Upper lobe of left lung (tissue), 6 donors: ENCODE measurements at regions not wholly inside any gene's neighbourhood (a gene's known extent, or its start where the extent isn't known, plus 50 kb on each side); places are given as distances from the start of the nearest gene placed in this dataset.
A peak's percentile ranks its signal among the peaks of the same experiment; 100 is the strongest.

Experiments used
- ATAC-seq, 2 donors: fragments of 200-7000 bp; cut with Tn5 transposase; one replicate each; pipeline ENCODE4 v1.9.1; 2022; ENCODE audit warnings: mild to moderate bottlenecking in 2 of 2, moderate library complexity in 2 of 2; ENCODE audit not compliant: low FRiP score in 2 of 2
- DNase-seq, 2 donors: peaks; one replicate each; pipeline ENCODE4 v3.0.0-alpha.2; 2019 to 2020
- H3K27ac ChIP-seq, 4 donors: fragments of 200-600 bp; sonication (generic); one replicate each; pipeline ENCODE4 v1.5.1; 2016 to 2019
- H3K27me3 ChIP-seq, 4 donors: fragments of 200-600 bp; sonication (generic); one replicate each; pipeline ENCODE4 v1.5.1; 2017 to 2019
- H3K36me3 ChIP-seq, 4 donors: fragments of 200-600 bp; sonication (generic); one replicate each; pipeline ENCODE4 v1.5.1; 2016 to 2019
- H3K4me1 ChIP-seq, 4 donors: fragments of 200-600 bp; sonication (generic); one replicate each; pipeline ENCODE4 v1.5.1; 2018 to 2019
- H3K4me3 ChIP-seq, 4 donors: fragments of 200-600 bp; sonication (generic); one replicate each; pipeline ENCODE4 v1.5.1; 2017 to 2019; ENCODE audit warnings: mild to moderate bottlenecking in 2 of 4, moderate library complexity in 1 of 4
- H3K9me3 ChIP-seq, 4 donors: fragments of 200-600 bp; sonication (generic); one replicate each; pipeline ENCODE4 v1.5.1; 2018 to 2019
- EP300 ChIP-seq, 4 donors: sonication (generic); formaldehyde crosslinking; IDR thresholded peaks; one replicate each; pipeline ENCODE4 v1.5.1; 2017; ENCODE audit warnings: antibody characterized with exemption in 4 of 4, control low read depth in 2 of 4
- POLR2A ChIP-seq, 4 donors: fragments of 450-650 bp; IDR thresholded peaks; one replicate each; pipeline ENCODE4 v1.5.1; 2016 to 2017; ENCODE audit warnings: antibody characterized with exemption in 4 of 4, mild to moderate bottlenecking in 2 of 4
- POLR2AphosphoS5 ChIP-seq, 2 donors: sonication (generic); formaldehyde crosslinking; IDR thresholded peaks; one replicate each; pipeline ENCODE4 v1.5.1; 2017; ENCODE audit warnings: antibody characterized with exemption in 2 of 2
- WGBS, 2 donors: methylation state at CpG; one replicate each; pipeline ENCODE4 v1.1.5; 2017 to 2018; 5-methylcytosine and 5-hydroxymethylcytosine counted together
- TF ChIP-seq, protein P1 (sequence below), 6 experiments: fragments of 450-650 bp in 4 of 6; fragments of 200-600 bp in 2 of 6; sonication (generic) in 2 of 6; IDR thresholded peaks; one replicate each; pipeline ENCODE4 v1.5.1; 2016 to 2019; ENCODE audit warnings: antibody characterized with exemption in 6 of 6
- donor health status: DM: no; HTN: no; CAD: no; lungs with moderate emphysema.
- donor health status: DM: no; HTN: yes; CAD: no; lungs with severe emphysema.

DNA sequence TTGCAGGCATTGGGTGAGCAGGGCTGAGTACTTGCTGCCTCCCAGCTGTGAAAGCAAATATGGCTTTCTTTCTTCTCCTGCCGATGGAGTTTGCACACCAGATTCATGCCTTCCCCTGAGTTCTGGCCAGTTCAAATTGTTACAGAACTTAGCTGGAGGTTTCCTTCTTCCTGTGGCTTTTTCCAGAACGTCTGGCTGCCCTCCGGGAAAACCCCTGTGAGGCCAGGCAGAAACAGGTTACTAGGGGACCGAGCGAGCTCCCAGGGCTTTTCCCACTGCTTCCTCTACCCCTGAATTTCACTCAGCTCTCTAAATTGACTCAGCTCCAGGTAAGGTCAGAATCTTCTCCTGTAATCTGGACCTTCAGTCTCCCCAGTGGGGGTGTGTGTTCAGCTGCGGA, 482.4 kb downstream of the C4orf33 start:
- H3K4me3 ChIP-seq = no peak overlapping the region
- no peaks in the 10 kb centered on the region for H3K4me1 ChIP-seq
- no peaks in the 10 kb centered on the region for H3K36me3 ChIP-seq
- H3K27ac ChIP-seq = no peak overlapping the region
- no peaks in the 10 kb centered on the region for H3K9me3 ChIP-seq
- ATAC-seq = no peak
- 56 to 69% methylated on average over 6 of the region's 6 CpGs for WGBS, 2 donors
- no peaks in the 10 kb centered on the region for H3K27me3 ChIP-seq
- TF ChIP-seq, protein P1, sequence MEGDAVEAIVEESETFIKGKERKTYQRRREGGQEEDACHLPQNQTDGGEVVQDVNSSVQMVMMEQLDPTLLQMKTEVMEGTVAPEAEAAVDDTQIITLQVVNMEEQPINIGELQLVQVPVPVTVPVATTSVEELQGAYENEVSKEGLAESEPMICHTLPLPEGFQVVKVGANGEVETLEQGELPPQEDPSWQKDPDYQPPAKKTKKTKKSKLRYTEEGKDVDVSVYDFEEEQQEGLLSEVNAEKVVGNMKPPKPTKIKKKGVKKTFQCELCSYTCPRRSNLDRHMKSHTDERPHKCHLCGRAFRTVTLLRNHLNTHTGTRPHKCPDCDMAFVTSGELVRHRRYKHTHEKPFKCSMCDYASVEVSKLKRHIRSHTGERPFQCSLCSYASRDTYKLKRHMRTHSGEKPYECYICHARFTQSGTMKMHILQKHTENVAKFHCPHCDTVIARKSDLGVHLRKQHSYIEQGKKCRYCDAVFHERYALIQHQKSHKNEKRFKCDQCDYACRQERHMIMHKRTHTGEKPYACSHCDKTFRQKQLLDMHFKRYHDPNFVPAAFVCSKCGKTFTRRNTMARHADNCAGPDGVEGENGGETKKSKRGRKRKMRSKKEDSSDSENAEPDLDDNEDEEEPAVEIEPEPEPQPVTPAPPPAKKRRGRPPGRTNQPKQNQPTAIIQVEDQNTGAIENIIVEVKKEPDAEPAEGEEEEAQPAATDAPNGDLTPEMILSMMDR (IDR thresholded peaks at IDR 0.05) = no peak
- no peak for TF ChIP-seq POLR2A (IDR thresholded peaks at IDR 0.05)
- TF ChIP-seq POLR2AphosphoS5 (IDR thresholded peaks at IDR 0.05) = no peak
- no peak for TF ChIP-seq EP300 (IDR thresholded peaks at IDR 0.05)
- no peak for DNase-seq

DNA sequence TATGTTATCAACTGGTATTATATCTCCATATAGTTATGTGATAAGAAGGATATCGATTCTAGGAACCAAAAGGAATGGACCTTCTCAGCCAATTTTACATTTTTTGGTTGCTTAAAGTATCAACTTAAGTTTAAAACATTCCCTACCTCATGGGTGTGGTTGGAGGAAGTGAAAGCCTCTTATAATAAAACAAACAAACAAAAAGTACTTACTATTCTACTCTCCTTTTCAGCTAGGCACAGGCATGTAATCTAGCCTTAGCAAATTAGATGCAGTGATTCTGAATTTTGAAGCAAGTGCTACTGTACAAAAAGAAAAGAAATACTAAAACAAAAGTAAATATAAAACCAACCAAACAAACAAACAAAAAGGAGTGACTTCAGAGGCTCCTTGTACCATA, 485.4 kb downstream of the C4orf33 start:
- no peak overlapping the region for H3K27ac ChIP-seq
- 62 to 69% methylated on average over 1 of the region's 1 CpG for WGBS, 2 donors
- no peak for DNase-seq
- no peaks in the 10 kb centered on the region for H3K36me3 ChIP-seq
- no peaks in the 10 kb centered on the region for H3K9me3 ChIP-seq
- no peak overlapping the region for H3K4me3 ChIP-seq
- H3K27me3 ChIP-seq = no peaks in the 10 kb centered on the region
- ATAC-seq = no peak
- H3K4me1 ChIP-seq = no peaks in the 10 kb centered on the region
- TF ChIP-seq POLR2AphosphoS5 (IDR thresholded peaks at IDR 0.05) = no peak
- no peak for TF ChIP-seq EP300 (IDR thresholded peaks at IDR 0.05)
- no peak for TF ChIP-seq POLR2A (IDR thresholded peaks at IDR 0.05)
- TF ChIP-seq, protein P1 (IDR thresholded peaks at IDR 0.05) = no peak

- H3K27ac ChIP-seq = no peak overlapping the region
- no peaks in the 10 kb centered on the region for H3K9me3 ChIP-seq
- no peak for TF ChIP-seq POLR2A (IDR thresholded peaks at IDR 0.05)
- no peak for TF ChIP-seq POLR2AphosphoS5 (IDR thresholded peaks at IDR 0.05)
- no peak for TF ChIP-seq EP300 (IDR thresholded peaks at IDR 0.05)
- TF ChIP-seq, protein P1 (IDR thresholded peaks at IDR 0.05) = no peak
- ATAC-seq (peak in 1 of 2 donors; percentile 96), DNase-seq (no peak)
- no peak overlapping the region for H3K4me3 ChIP-seq
- H3K36me3 ChIP-seq = no peaks in the 10 kb centered on the region
- 48 to 72% methylated on average over 2 of the region's 2 CpGs for WGBS, 2 donors
- H3K4me1 ChIP-seq = no peaks in the 10 kb centered on the region
- H3K27me3 ChIP-seq = no peaks in the 10 kb centered on the region
These were observed 487.9 kb downstream of the C4orf33 start for GRCh38 chr4:129583868-129584267.

DNA sequence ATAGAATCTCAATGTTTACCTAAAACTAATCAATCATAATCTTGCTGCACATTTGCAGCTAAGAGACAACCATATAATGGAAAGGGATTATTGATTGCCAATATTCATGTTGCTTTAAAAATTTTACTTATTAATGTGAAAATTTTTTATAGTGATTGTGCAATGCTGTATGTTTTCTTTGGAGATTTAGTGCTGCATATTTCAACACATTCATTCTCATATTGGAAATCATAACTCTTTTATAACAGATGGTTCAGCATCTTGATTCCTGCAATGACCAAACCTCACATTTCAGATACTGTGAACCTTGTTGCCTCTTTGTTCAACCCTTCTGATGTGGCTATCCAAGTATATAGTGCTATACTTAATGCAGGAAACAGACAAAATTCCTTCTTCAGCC, 502.6 kb downstream of the C4orf33 start:
- H3K4me1 ChIP-seq = peaks cover 0 to 4% (median 0%) of the 10 kb centered on the region in 4 donors
- H3K27ac ChIP-seq = no peak overlapping the region
- TF ChIP-seq POLR2A (IDR thresholded peaks at IDR 0.05) (no peak), EP300 (IDR thresholded peaks at IDR 0.05) (no peak), POLR2AphosphoS5 (IDR thresholded peaks at IDR 0.05) (no peak)
- TF ChIP-seq, protein P1 (IDR thresholded peaks at IDR 0.05) = no peak
- H3K9me3 ChIP-seq = peaks cover under 1 to 10% (median 6%) of the 10 kb centered on the region in 4 donors
- H3K27me3 ChIP-seq = no peaks in the 10 kb centered on the region
- DNase-seq = no peak
- H3K36me3 ChIP-seq = no peaks in the 10 kb centered on the region
- no peak for ATAC-seq
- no peak overlapping the region for H3K4me3 ChIP-seq

- H3K36me3 ChIP-seq = no peaks in the 10 kb centered on the region
- TF ChIP-seq POLR2AphosphoS5 (IDR thresholded peaks at IDR 0.05) = no peak
- no peaks in the 10 kb centered on the region for H3K27me3 ChIP-seq
- H3K4me3 ChIP-seq = no peak overlapping the region
- H3K9me3 ChIP-seq = no peaks in the 10 kb centered on the region
- WGBS, 2 donors = 83 to 92% methylated on average over 5 of the region's 5 CpGs
- no peak overlapping the region for H3K27ac ChIP-seq
- H3K4me1 ChIP-seq = peaks cover 0 to 4% (median 0%) of the 10 kb centered on the region in 4 donors
- no peak for DNase-seq
- no peak for ATAC-seq
These were observed 504.9 kb downstream of the C4orf33 start for GRCh38 chr4:129600898-129601297.
